SK-N-MC (cell line): ENCODE measurements at regions not wholly inside any gene's neighbourhood (a gene's known extent, or its start where the extent isn't known, plus 50 kb on each side); places are given as distances from the start of the nearest gene placed in this dataset.

Source experiments
- EZH2 ChIP-seq: fragments of 200-600 bp; sonication (generic); IDR thresholded peaks from one replicate; pipeline ENCODE4 v1.6.1; 2017; ENCODE audit warnings: antibody characterized with exemption
- POLR2AphosphoS5 ChIP-seq: IDR thresholded peaks from 2 replicates; pipeline ENCODE4 v1.6.1; 2012; ENCODE audit warnings: mild to moderate bottlenecking, low read depth, low read length, borderline replicate concordance

GRCh38 chr21:35730325-35730724, 330.0 kb downstream of the SETD4 start:
- TF ChIP-seq POLR2AphosphoS5 (no peak), EZH2 (no peak)
